ENCODE measurements at regions not wholly inside any gene's neighbourhood (a gene's known extent, or its start where the extent isn't known, plus 50 kb on each side); places are given as distances from the start of the nearest gene placed in this dataset.

DNA sequence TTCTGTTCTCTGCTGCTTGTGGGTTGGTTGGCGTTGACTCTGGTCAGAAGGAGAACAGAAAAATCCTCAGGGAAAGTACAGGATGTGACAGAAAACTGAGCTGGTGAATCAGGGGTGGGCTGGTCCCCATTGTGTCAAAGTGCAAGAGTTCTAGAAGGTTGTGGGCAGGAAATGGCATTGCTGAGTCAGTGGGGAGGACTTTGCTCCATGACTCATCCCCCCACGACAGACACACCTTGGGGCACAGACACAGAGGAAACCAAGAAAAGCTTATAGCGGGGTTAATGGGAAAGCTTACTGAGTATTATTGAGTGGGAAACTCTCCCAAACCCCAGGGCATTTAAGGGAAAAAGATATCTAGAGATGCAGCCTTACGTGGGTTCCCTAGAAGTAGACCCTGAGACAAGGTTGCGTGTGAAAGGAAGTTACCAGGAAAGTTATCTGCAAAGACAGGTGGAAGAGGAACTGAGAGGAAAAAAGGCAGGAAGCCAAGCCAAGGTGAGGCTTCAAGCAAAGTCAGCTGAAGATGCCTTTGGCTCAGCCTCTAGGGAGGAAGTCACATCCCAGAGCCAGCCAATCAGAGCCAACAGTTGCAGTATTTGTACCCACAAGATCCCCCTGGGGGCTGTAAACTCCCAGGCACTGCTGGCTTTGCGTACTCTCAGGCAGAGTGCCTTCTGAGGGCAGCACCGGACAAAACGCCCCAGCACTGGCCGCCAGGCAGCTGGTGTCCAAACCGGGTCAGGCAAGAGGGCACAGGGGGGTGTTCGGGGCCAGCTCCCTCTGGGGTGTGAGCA lies 86.4 kb downstream of the FOXL1 start:
- no peak for FAIRE-seq

DNA sequence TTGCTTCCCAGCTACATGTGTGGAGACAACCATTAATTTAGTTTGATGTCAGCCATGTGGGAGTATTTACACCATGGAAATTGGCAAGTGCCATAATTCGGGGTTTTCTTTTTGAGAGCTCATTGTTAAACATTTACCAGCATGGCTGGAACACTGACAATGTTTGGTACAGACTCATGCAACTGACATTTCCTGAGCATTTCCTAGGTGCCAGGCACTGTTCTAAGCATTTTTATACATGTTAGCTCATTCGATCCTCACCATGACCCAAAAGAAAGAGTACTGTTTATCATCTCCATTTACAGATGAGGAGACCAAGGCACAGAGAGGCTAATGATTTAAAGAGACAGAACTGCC lies 86.9 kb downstream of the FOXL1 start:
- FAIRE-seq: no peak

DNA sequence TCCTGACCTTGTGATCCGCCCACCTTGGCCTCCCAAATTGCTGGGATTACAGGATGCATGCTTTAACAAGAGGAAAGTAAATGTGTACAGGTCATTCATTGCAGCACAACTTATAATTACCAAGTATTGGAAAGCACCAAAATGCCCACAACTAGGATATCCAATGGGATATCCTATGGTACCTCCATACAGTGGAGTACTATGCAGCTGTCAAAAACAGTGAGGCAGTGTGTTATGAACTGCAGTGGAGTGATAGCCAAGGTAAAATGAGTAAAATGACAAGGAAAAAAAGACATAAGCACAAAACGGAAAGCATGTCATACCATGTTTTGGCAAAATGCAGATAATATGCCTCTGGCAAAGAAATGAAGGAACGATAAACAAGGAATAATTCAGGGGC lies 87.6 kb downstream of the FOXL1 start:
- FAIRE-seq: no peak

DNA sequence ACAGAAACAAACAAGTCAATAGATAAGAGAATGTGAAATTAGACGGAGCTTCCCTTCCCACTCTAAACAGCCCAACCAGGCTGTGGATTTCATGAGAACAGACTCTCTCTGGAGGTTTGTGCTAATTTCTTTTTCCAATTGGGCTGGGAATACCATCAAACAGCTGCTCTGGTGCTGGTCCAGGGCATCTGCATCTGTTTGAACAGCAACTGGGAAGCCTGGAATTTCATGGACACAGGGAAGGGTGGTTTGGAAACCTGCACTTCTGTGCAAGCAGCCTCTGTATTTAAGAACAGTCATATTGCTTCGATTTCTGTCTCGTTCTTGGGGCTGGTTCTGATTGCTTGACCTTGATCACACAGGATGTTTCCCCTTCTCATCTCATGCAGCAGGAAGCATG lies 88.7 kb downstream of the FOXL1 start:
- no peak for FAIRE-seq

DNA sequence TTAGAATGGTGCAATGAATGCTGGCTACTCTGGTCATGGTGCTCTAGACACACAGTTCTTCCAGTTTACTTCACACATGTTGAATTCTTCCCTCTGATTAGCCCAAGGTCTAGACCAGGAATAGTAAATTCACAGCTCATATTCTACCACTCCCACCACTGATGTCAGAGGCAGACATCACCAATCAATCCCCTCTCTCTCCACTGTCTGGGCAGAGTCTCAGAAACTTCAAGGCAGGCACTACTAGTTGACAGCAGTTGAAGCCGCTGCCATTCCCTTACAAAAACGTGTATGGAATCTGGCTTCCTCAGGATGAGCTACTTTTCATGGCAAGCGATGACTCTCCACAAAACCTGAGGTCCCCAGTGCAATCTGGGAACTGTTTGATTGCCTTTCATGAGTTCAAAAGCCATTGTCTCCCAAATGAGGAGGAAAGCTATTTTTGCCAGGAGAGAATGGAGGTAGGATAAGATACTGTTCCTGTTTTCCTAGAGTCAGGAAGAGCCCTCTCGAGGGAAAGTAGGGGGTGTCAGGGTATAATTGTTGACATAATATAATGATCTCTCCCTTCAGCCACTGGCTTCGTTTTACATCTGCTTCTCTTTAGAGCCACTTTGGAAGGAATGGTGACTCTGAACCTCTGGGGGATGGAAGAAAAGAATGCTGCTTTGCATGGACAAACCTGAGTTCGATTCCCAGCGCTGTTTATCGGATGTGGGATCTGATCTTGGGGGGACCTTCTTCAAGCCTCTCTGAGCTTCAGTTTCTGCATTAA lies 90.0 kb downstream of the FOXL1 start:
- FAIRE-seq: no peak

DNA sequence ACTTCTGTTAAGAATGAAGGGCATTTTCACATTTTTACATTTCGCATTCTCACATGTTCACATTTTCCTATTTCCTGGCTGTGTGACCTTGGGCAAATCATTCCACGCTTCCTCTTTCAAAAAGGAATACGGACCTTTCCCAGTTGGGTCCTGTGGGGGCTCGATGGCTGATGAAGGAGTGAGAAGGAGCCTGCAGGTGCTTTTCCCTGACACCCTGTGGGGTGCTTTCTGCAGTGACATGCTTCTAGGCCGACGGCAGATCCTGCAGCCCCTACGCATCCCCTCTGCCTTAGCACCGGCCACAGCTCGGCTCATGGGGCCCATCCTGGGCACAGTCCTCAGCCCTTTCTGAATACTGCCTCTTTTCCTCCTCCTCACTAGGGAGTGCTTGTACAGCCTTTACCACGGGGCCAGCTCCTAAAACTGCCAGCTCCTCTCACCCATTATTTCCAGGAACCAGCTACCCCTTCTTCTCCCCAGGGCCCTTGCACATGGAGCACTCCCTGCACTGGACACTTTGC lies 91.0 kb downstream of the FOXL1 start:
- FAIRE-seq: no peak

DNA sequence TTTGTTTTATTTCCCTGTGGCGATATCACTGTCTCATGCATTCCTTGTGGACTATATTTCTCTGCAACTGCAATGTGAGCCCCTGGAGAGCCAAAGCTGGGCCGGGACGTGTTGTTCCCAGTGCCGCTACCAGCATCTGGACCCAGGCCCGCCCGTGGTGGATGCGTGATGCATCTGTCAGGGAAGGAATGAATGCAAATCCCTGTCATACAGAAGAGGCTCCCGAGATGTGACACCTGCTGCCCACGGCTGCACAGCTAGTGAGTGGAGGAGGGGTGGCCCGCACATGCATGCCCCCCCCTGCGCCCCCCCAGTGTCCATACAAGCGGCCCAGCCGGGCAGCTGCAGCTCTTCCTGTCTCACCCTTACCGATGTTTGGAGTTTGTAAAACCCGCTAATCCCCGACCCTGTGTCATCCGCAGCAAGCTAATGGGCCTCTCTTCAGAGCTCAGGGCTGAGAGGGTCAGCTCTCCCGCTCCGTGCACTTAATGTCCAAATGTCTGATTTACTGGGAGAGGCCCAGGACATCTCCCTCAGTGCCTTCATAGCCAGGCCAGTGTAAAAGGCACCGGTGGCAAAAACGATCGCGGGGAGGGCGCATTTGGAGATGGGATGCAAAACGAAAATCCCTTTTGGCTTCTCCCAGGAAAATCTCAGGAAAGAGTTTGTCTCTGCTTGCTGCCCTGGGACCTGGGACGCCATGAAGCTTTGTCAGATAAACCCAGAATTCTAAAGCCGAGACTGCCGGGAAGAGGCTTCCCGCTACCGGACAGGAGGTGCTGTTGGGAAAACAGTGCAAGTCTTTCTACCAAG lies 91.8 kb downstream of the FOXL1 start:
- no peak for FAIRE-seq

DNA sequence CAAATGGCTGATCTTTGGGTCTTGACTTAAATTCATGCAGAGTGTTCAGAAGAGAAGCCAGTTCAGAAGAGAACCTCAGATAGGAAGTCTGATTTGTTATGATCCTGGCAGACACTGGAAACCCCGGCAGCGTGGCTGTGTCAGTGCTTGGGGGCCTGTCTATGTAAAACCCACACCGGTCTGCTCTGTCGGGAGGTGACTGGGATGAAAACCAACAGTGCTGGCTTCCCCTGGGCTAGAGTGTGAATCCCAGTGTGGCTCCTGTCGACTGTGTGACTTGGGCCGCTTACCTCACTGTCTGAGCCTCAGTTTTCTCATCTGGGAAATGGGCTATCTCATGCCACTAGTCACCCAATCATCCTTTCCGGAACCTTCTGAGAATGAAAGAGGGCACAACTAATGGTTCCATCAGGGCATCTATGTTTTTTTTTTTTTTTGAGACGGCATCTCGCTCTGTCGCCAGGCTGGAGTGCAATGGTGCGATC lies 92.4 kb downstream of the FOXL1 start:
- FAIRE-seq: no peak

DNA sequence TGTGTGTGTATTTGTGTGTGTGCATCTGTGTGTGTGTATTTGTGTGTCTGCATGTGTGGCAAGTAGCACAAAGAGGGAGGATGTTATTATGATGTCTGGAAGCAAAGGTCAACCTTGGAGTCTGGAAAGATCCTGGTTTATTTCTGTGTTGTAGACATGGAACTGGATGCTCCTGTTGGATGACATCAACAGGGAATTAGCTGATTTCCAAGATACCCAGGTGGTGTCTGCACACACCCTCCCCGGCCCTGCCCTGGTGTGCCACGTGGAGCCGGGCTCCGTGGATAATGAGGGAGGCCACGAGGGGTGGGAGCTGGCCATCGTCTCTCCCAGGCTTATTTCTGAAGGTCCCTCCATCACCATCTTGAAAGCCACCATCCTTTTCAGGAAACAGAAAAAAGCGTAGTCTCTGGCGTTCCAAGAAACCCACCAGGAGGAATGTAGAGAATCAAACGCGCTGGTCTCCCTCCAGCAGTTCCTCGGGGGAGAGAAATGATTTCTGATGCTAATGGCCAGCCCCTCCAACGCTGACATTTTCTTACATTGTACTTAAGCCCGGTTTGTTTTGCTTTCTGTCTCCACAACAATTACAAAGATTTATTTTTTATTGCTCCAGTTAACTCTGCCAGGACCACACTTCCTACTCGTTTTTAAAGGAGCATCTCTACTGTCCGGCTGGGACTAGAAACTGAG lies 93.3 kb downstream of the FOXL1 start:
- FAIRE-seq: no peak

DNA sequence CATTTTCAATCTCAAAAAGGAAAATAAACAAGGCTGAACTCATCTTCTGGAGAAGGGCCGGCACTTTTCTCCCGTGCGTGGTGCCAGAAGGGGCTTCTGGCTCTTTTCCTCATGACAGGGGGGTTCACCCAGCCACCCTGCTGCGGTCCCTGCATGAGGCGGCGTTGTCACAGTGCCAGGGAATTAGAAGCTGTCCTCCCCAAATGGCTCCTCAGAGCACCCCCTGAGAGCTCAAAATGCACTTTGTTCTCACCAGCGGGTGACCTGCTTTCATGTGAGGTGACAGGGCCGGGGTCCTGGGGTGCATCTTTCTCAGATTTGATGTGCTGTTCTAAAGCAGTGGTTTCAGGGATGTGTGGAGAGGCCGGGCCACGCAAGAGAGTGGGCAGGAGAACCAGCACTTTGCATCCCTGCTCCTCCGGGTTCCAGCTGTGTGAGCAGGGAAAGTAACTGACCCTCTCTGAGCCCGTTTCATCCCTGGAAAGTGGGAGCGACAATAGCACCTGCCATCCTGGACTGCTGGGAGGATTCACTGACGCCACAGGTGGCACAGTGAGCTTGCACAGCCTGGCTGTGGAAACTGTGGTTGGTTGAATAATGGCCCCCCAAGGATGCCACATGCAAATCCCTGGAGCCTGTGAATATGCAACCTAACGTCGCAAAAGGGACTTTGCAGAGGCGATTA lies 94.0 kb downstream of the FOXL1 start:
- no peak for FAIRE-seq

DNA sequence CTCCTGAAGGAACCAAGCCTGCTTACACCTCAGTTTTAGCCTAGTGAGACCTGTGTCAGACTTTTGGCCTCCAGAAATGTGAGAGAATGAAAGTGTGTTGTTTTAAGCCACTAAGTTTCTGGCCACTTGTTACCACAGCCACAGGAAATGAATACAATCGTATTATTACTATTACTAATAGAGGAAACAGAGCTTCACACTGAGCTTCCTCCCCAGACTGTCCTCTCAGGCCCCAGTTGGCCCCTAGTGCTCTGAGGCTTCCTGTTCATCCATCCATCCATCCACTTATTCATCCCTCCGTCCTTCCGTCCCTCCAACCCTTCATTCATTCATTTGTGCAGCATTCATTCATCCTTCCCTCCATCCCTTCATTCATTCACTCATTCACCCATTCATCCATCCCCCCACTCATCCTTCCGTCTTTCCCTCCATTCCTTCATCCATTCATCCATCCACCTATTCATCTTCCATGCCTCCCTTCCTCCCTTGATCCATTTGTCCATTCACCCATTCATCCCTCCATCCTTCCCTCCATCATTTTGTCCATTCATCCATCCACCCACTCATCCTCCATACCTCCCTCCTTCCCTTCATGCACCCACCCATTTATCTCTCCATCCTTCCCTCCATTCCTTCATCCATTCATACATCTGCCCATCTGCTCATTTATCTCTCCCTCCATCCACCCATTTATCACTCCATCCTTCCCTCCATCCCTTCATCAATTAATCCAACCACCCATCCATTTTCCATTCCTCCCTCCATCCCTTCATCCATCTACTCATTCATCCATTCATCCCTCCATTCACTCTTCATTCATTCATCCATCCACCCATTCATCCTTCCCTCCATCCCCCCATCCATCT lies 95.0 kb downstream of the FOXL1 start:
- no peak for FAIRE-seq

DNA sequence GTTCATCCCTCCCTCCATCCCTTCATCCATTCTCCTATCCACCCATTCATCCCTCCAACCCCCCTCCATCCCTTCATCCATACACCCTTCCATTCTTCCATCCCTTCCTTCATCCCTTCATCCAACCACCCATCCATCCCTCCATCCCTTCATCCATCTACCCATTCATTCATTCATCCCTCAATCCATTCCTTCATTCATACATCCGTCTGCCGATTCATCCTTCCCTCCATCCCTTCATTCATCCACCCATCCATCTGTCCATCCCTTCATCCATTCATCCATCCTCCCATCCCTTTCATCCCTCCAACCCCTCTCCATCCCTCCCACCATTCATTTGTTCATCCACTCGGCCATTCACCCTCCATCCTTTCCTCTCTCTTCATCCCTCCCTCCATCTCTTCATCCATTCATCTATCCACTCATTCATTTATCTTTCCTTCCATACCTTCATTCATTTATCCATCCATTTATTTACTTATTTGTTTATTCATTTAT lies 95.7 kb downstream of the FOXL1 start:
- no peak for FAIRE-seq

DNA sequence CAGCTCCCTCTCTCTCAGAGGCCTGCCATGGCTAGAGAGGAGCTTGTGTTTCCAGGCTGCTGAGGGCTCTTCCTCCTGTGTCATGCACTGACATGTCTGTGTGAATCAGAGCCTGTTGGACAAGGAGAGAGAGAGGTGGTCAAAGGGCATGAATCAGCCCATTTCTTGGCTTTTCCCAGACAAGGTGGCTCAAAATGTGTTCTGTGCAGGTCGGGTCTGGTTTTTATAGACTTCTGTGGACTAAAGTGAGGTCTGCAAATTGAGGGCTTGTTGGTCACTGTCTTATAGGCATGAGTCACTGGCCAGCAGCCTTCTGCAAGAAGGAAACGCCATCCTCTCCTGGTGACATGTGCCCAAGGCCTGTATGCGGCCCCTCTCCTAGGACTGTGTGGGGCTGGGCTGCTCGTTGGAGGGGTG lies 97.9 kb downstream of the FOXL1 start:
- no peak for FAIRE-seq

DNA sequence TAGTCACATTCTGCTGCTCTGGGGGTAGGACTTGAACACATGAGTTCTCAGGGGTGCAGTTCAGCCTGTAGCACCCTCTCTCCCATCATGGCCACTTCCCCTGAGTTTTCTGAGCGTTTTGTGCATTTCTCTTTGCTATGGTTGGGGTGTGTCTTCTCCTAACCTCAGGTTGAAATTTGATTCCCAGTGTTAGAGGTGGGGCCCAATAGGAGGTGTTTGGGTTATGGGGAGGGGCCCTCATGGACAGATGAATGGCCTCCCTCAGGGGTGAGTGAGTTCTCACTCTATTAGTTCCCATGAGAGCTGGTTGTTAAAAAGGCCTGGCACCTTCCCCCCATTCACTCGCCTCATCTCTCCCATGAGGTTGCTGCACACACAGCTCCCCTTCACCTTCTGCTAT lies 101.1 kb downstream of the FOXL1 start:
- no peak for FAIRE-seq

DNA sequence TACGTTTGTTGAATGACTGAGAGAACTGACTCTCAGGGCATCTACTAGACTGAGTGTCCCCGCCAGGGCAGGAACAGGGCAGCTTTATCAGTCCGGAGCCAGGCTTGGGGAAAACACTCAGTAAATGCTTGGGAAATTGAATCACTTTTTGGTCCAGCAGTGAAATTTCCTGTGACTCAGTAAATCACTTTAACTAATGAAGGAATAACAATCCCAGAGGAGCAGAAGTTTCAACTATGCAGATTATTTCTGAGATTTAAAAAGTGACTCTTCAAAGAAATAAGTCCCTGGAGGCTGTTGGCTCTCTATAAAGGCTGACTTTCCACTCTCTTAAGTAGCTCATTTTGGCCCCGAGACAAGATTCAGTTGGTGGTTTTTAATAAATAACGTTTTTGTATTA lies 101.8 kb downstream of the FOXL1 start:
- FAIRE-seq: no peak

DNA sequence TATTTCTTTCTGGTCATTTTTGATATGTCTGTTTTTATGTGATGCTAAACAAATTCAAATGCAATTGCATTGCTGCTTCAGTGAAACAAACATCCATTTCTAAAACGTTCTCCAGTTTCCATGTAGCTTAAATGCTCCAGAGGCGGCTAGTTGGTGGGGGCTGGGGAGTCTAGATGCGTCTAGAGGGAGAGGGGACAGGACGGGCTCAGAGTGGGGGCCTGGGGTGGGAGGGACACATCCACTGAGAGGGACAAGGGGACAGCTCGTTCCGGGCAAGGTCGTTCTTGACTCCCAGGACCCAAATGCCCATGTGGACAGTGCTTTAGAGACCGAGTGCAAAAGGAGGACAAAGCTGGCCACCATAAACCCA lies 102.3 kb downstream of the FOXL1 start:
- no peak for FAIRE-seq

DNA sequence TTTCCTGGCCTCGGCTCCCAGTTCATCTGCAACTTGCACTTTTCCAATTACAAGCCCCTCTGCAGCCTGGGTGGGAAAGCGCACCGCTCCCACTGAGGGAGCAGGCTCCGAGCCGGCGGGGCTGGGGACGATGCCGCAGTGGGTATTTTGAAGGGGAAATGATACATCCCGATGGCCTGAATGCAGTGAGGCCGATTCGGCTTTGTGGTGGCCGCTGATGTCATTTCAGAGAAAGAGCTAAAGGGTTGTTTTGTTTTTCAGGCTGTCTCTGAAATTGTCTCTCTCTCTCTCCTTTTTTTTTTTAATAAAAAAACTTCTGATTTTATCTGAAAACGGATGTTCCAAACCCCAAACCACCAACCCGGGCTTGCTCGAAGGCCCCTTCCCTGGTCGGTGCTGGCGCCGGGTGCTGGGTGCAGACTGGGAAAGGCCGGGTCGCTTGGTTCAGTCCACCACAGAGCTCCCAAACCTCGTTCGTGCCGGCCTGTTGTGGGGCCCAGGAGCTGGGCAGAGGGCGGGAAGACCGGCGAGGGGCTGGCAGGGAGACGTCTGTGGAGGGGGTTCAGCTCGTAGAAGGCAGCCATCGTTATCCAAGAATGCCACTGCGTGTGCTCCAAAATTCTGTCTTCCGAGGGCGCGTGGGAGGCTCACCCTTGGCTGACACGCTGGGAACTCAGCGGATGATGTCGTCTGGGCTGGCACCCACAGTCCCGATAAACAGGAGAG lies 102.8 kb downstream of the FOXL1 start:
- FAIRE-seq: no peak

DNA sequence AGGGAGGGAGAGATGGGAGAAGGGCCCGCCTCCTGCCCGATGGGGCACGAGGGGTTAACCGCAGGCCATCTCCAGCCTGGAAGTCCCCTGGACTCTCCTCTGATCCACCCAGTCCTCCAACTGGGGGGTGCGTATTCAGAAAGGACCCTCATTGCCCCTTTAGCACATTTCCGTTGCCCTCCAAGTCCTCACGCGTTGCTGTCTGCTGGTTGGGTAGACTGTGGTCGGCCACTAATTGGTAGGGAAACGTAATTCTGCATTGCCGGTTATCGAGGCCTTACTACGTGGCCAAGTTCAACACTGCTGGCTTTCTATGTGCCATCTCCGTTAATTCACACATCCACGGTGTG lies 103.4 kb downstream of the FOXL1 start:
- FAIRE-seq: no peak

DNA sequence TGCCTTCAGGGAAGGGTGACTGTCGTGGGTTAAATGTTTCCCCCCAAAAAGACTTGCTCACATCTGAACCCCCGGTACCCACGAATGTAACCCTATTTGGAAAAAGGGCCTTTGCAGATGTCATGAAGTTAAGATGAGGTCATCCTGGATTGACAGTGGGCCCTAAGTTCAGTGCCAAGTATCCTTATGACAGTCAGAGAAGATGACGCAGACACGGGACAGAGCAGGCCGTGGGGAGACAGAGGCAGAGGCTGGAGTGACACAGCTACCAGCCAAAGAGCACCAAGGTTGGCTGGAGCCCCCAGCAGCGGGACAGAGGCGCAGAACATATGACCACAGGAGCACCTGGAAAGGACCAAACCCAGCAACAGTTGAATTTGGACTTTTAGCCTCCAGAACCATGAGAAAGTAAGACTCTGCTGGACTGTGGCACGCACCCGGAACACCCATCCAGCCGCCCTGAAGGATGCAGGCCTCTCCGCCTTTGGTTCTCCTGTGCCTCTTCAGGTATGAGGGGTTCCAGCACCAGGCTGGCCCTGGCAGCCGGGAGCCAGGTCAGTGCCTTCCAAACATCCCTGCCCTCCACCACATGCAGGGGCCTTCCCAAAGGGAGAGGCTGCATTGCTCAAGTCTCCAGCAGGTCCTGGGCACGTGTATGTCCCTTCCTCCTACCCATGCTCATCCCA lies 104.0 kb downstream of the FOXL1 start:
- FAIRE-seq: no peak

Data from A204.1 (cell line).